RKO (cell line): ENCODE measurements at regions not wholly inside any gene's neighbourhood (a gene's known extent, or its start where the extent isn't known, plus 50 kb on each side); places are given as distances from the start of the nearest gene placed in this dataset.

Source experiments
- DNase-seq: peaks from one replicate; pipeline ENCODE4 v3.0.0-alpha.2; 2016; ENCODE audit warnings: low spot score

- no peak for DNase-seq
Observed at GRCh38 chr12:14153803-14154202, 172.4 kb upstream of the GRIN2B start.

DNA sequence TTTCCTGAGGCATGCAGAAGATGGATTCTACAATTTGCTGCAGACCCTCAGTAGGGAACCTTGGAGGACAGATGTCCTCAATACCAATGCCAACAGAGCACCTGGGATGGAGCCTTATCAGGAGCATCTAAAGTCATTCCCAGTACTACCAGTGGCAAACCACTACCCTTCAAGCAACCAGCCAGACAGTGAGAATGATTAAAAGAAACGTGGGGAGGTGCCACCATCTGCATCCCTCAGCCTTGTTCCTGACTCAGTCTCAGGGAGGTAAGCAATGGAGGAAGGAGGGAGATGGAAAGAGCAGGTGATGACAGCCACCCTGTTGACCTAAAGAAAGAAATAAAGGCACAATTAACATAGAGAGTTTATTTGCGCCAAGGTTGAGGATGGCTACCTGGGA is 175.2 kb upstream of the GRIN2B start:
- no peak for DNase-seq

- DNase-seq, result no peak
Observed at GRCh38 chr12:14157088-14157747, 175.8 kb upstream of the GRIN2B start.

- no peak for DNase-seq
Observed at GRCh38 chr12:14164266-14164665, 182.9 kb upstream of the GRIN2B start.

GRCh38 chr12:14167005-14167628 is 185.7 kb upstream of the GRIN2B start:
- peak; percentile 62 for DNase-seq

DNA sequence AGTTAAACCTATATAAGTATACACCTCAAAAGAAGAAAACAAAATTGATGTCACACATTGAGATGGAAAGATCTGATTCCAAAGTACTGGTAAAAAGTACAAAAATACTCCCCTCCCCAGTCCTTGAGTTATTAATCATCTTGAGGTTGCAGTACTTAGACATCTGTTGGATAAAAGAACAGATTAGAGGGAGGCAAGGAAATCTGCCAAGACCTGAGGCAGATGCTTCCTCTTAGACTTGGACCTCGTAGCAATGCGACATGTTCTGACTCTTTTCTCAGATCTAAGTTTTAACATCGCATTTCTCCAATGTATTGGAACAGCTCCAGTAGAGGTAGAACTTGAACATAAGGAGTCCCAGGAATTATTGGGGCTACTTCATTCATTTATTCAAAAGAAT is 187.9 kb upstream of the GRIN2B start:
- no peak for DNase-seq

DNA sequence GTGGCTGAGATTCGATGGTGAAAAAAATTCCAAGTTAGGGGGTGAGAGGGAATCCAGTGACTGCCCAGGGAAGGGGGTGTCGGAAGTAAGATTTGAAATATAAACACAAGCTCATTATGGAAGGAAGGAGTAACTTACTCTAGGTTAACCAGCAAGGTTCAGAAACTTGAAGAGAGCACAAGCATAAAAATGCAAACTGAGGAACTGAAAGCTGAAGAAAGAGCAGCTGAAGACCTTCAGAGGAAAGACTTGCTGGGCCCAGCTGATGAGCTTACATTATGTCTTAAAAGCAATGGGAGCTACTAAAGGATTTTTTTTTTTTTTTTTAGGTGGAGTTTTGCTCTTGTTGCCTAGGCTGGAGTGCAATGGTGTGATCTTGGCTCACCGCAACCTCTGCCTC is 189.7 kb upstream of the GRIN2B start:
- no peak for DNase-seq

- no peak for DNase-seq
Observed at GRCh38 chr12:14175206-14175605, 190.3 kb upstream of the ATF7IP start.

- peak; percentile 32 for DNase-seq
Observed at GRCh38 chr12:14185427-14186192, 179.9 kb upstream of the ATF7IP start.

DNA sequence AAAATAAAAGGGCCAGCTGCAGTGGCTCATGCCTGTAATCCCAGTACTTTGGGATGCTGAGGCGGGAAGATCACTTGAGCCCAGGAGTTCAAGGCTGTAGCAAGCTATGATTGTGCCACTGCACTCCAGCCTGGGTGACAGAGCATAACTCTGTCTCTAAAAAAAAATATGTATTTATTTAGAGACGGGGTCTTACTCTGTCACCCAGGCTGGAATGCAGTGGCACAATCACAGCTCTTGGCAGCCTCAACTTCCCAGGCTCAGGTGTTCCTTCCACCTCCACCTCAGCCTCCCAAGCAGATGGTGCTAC is 179.3 kb upstream of the ATF7IP start:
- DNase-seq, result no peak

GRCh38 chr12:14187002-14187401 is 178.5 kb upstream of the ATF7IP start:
- no peak for DNase-seq

- no peak for DNase-seq
Observed at GRCh38 chr12:14187966-14188365, 177.5 kb upstream of the ATF7IP start.

DNA sequence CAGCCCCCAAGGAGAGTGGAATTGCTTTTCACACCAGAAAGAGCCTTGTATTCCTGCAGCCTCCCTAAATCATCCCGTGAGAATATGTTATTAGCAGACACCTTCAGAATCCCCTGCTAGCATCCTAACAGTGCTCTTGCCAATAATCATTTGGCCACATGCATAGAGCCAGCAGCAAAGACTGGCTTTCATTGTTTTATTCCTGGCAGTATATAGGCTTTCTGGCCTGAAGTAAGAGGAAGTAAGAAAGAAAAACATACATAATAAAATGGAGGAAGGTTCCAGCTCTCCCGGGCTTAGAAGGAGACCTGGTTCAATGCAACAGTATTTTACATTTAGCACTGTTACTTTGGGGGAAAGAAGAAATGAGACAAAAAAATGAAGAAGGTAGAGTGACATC is 176.7 kb upstream of the ATF7IP start:
- DNase-seq, result no peak

GRCh38 chr12:14190694-14191093 is 174.8 kb upstream of the ATF7IP start:
- DNase-seq, result no peak

DNA sequence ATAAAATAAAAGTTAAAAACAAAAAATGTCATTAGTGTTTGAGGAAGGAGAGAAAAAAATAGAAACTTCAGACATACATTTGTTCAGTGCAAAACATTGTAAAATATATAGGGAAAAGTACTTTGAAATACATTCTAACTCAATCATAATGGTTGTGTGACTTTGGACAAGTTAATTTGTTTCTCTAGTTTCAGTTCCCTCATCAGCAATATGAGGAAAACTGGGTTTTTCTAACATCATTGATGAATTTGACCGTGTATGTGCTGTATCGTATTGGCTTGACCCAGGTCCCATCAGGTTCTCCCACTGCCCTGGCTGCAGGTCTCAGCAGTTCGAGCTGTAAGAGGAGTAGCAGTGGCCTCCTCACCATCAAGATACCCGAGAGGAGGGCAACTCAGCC is 173.9 kb upstream of the ATF7IP start:
- DNase-seq, result no peak

GRCh38 chr12:14193639-14194038 is 171.8 kb upstream of the ATF7IP start:
- DNase-seq, result no peak

- no peak for DNase-seq
Observed at GRCh38 chr12:14194572-14194971, 170.9 kb upstream of the ATF7IP start.

DNA sequence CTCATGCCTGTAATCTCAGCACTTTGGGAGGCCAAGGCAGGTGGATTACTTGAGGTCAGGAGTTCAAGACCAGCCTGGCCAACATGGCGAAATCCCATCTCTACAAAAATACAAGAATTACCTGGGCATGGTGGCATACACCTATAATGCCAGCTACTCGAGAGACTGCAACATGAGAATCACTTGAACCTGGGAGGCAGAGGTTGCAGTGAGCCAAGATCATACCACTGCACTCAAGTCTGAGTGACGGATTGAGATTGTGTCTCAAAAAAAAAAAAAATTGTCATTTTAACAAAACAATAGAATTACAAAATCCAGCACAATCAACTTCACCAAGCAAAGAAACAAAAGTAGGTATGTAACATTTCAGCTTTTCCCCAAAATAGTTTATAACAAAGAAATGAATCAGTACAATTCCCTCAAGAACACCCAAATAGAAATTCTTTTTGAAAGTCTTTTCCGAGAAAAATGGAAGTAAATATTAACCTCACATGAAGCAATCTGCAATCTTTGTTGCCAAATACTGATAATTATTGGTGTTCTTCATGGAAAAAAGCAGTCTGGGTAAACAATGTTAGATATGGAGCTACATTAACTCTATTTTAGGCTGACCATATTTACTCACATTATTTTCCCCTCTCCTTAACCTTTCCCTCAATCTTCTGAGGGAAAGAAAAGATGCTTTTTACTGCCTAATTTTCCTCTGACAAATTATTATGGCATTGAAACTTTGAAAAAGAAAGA is 165.9 kb upstream of the ATF7IP start:
- no peak for DNase-seq

DNA sequence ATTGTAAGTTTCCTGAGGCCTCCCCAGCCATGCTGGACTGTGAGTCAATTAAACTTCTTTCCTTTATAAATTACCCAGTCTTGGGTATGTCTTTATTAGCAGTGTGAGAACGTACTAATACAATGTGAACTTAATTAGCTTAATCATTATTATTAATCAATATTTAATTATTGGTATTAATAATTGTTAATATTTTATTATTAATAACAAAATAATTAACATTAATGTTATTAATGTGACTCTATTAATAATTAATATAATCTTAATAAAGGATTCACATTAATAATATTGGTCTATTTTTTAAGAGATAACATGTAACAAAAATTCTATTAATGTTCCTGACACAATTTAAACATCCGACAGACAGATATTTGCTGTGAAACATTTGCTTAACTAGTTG is 164.9 kb upstream of the ATF7IP start:
- DNase-seq, result no peak

GRCh38 chr12:14201291-14201690 is 164.2 kb upstream of the ATF7IP start:
- no peak for DNase-seq

DNA sequence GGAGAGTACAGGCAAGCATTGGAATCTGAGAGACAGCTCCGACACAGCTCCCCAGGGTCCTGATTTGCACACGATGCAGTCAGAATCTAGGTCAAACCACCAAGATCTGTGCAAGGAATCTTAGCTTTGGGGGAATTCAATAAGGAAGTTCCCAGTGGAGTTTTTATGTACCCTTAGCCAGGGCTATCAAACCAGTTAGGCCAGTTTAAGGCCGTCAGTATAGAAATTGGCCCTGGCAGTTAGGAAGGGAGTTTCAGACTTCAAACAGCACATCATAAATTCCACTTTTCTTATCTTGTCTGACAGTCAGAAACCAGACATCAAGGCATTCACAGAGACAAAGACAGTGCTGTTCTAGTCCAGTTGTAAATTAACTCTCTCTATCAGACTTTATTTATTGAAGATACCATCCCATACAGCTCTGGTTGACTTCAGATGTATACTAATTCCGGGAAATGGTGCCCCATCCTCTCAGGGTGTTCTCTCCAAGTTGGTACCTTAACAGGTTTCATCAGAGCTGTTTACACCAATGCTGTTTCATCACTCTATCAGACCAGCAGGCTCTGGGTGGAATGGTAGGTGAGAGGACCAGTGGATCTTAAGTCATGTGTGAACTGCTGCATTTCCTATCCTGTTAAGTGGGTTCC is 157.5 kb upstream of the ATF7IP start:
- DNase-seq, result no peak

DNA sequence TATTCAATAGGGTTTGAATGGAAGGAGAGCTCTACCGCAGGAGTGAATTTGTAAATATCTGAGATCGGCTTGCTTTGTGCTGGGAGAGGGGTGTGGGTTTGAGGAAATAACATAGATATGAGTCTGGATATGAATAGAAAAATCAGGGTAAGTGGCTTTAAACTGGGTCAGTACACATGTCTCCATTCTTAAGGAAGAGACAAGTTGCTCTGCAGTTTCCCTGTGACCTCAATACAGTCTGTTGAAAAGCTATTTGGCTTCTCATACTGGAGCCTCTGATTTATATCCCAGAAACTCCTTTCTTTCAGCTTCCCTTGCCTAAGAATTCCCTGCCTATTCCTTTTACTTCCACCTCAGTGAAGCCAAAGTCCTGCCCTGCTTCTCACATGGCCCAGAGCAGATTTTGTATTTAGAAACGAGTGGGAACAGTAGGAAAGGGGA is 153.5 kb upstream of the ATF7IP start:
- no peak for DNase-seq
